ENCODE measurements at regions not wholly inside any gene's neighbourhood (a gene's known extent, or its start where the extent isn't known, plus 50 kb on each side); places are given as distances from the start of the nearest gene placed in this dataset.

GRCh38 chr15:31276596-31277298, 49.9 kb upstream of the KLF13 start:
- WGBS (ENCODE audit: insufficient coverage, insufficient read length) = no CpG with 5 or more reads among the region's 8 CpGs
- H3K27me3 ChIP-seq (ENCODE audit: control insufficient read depth, insufficient read depth, low read length) = no peaks in the 10 kb centered on the region
- H3K27ac ChIP-seq (ENCODE audit: low read length) = no peak overlapping the region
- no peak overlapping the region for H3K4me3 ChIP-seq (ENCODE audit: low read length)
- DNase-seq (ENCODE audit: low read depth, low spot score) = no peak
- H3K9me3 ChIP-seq (ENCODE audit: control insufficient read depth, insufficient read depth, low read length) = no peaks in the 10 kb centered on the region
- no peaks in the 10 kb centered on the region; the same call in 1 of the 2 replicates for H3K4me1 ChIP-seq (ENCODE audit: control insufficient read depth, insufficient read depth, low read length)
- H3K36me3 ChIP-seq (ENCODE audit: control insufficient read depth, insufficient read depth, low read length) = no peaks in the 10 kb centered on the region

All from iPS DF 6.9 (cell line).